Stomach (tissue), 8 donors: ENCODE measurements at regions not wholly inside any gene's neighbourhood (a gene's known extent, or its start where the extent isn't known, plus 50 kb on each side); places are given as distances from the start of the nearest gene placed in this dataset.

Experiments
- DNase-seq, 2 donors: peaks; one replicate each; pipeline versions ENCODE4 v3.0.0 to v3.0.0-alpha.2; 2013 to 2019
- H3K27ac ChIP-seq, 5 donors: fragments of 200-600 bp in 4 of 5; sonication (generic) in 4 of 5; one replicate each; pipeline ENCODE4 v1.5.1; 2013 to 2019; ENCODE audit warnings: mild to moderate bottlenecking in 1 of 5, moderate library complexity in 1 of 5
- H3K27me3 ChIP-seq, 3 donors: fragments of 200-600 bp; sonication (generic); one replicate each; pipeline ENCODE4 v1.5.1; 2017 to 2019; ENCODE audit warnings: mixed run types in 1 of 3
- H3K36me3 ChIP-seq, 4 donors: fragments of 200-600 bp; sonication (generic); 1 replicate in 3 of 4; 2 replicates in 1 of 4; pipeline ENCODE4 v1.5.1; 2016 to 2019
- H3K4me1 ChIP-seq, 4 donors: fragments of 200-600 bp; sonication (generic); one replicate each; pipeline ENCODE4 v1.5.1; 2016 to 2019
- H3K4me3 ChIP-seq, 4 donors: fragments of 200-600 bp; sonication (generic) in 3 of 4; one replicate each; pipeline ENCODE4 v1.5.1; 2016 to 2019; ENCODE audit warnings: mild to moderate bottlenecking in 1 of 4
- H3K9me3 ChIP-seq, 4 donors: fragments of 200-600 bp; sonication (generic); one replicate each; pipeline ENCODE4 v1.5.1; 2016 to 2019
- EP300 ChIP-seq: sonication (generic); formaldehyde crosslinking; IDR thresholded peaks from one replicate; pipeline ENCODE4 v1.6.1; 2017; ENCODE audit warnings: antibody characterized with exemption
- POLR2A ChIP-seq, 4 donors: fragments of 450-650 bp; IDR thresholded peaks; one replicate each; pipeline ENCODE4 v1.6.1; 2016; ENCODE audit warnings: antibody characterized with exemption in 4 of 4, control low read depth in 2 of 4, mild to moderate bottlenecking in 1 of 4, moderate library complexity in 1 of 4
- POLR2AphosphoS5 ChIP-seq, 3 donors: sonication (generic); formaldehyde crosslinking; IDR thresholded peaks; one replicate each; pipeline ENCODE4 v1.6.1; 2016; ENCODE audit warnings: antibody characterized with exemption in 3 of 3
- WGBS, 5 donors: extraction: QIAGEN DNeasy Blood & Tissue Kit in 3 of 5; methylation state at CpG; one replicate each; pipeline versions ENCODE4 v1.1.5 to v1.1.7; 2013 to 2018; 5-methylcytosine and 5-hydroxymethylcytosine counted together
- intact Hi-C: fragments of 100-400 bp; cut with DNase I; formaldehyde crosslinking; loops from one replicate; pipeline ENCODE4 v1.15.1; 2023; ENCODE audit warnings: low total_unique reads
- TF ChIP-seq, protein P1 (sequence below), 7 experiments: fragments of 450-650 bp in 4 of 7; fragments of 200-600 bp in 3 of 7; sonication (generic) in 3 of 7; IDR thresholded peaks; one replicate each; pipeline ENCODE4 v1.5.1; 2016 to 2019; ENCODE audit warnings: antibody characterized with exemption in 7 of 7, control low read depth in 2 of 7, mild to moderate bottlenecking in 1 of 7
- donor health status: healthy with polysubstance abuse.
- donor health status: Bipolar disorder and iron deficiency.
- donor health status: healthy.

- peak; percentile 34 to 89 for DNase-seq
- Histone ChIP-seq H3K27me3 (no peaks in the 10 kb centered on the region), H3K27ac (peak overlapping the region in 4 of 5 donors; percentile 1 to 77 (median 57)), H3K36me3 (no peaks in the 10 kb centered on the region), H3K4me3 (peak overlapping the region in 1 of 4 donors; percentile 5), H3K9me3 (peaks cover 0 to 3% (median 0%) of the 10 kb centered on the region in 4 donors), H3K4me1 (peaks cover 0 to 41% (median 23%) of the 10 kb centered on the region in 4 donors)
- 59 to 78% (median 68%) methylated on average over 17 to 19 of the region's 19 CpGs for WGBS, 5 donors
- TF ChIP-seq POLR2AphosphoS5 (IDR thresholded peaks at IDR 0.05) (peak in 1 of 3 donors; percentile 27), POLR2A (IDR thresholded peaks at IDR 0.05) (no peak)
- intact Hi-C loops: no loop called here
Observed at GRCh38 chr3:197354568-197355001, 56.2 kb upstream of the DLG1 start.

GRCh38 chr3:197353867-197354567 lies 55.6 kb upstream of the DLG1 start:
- H3K36me3 ChIP-seq: no peaks in the 10 kb centered on the region
- H3K27ac ChIP-seq: peak overlapping the region in 4 of 5 donors; percentile 1 to 77 (median 57)
- intact Hi-C loops: no loop called here
- DNase-seq: no peak
- H3K9me3 ChIP-seq: no peaks in the 10 kb centered on the region
- 60 to 79% (median 71%) methylated on average over 9 to 10 of the region's 10 CpGs for WGBS, 5 donors
- TF ChIP-seq, protein P1, sequence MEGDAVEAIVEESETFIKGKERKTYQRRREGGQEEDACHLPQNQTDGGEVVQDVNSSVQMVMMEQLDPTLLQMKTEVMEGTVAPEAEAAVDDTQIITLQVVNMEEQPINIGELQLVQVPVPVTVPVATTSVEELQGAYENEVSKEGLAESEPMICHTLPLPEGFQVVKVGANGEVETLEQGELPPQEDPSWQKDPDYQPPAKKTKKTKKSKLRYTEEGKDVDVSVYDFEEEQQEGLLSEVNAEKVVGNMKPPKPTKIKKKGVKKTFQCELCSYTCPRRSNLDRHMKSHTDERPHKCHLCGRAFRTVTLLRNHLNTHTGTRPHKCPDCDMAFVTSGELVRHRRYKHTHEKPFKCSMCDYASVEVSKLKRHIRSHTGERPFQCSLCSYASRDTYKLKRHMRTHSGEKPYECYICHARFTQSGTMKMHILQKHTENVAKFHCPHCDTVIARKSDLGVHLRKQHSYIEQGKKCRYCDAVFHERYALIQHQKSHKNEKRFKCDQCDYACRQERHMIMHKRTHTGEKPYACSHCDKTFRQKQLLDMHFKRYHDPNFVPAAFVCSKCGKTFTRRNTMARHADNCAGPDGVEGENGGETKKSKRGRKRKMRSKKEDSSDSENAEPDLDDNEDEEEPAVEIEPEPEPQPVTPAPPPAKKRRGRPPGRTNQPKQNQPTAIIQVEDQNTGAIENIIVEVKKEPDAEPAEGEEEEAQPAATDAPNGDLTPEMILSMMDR (IDR thresholded peaks at IDR 0.05): no peak
- no peak for TF ChIP-seq EP300
- no peak for TF ChIP-seq POLR2A (IDR thresholded peaks at IDR 0.05)
- no peak for TF ChIP-seq POLR2AphosphoS5 (IDR thresholded peaks at IDR 0.05)
- peak overlapping the region in 1 of 4 donors; percentile 5 for H3K4me3 ChIP-seq
- peaks cover 0 to 41% (median 23%) of the 10 kb centered on the region in 4 donors for H3K4me1 ChIP-seq
- H3K27me3 ChIP-seq: no peaks in the 10 kb centered on the region

DNA sequence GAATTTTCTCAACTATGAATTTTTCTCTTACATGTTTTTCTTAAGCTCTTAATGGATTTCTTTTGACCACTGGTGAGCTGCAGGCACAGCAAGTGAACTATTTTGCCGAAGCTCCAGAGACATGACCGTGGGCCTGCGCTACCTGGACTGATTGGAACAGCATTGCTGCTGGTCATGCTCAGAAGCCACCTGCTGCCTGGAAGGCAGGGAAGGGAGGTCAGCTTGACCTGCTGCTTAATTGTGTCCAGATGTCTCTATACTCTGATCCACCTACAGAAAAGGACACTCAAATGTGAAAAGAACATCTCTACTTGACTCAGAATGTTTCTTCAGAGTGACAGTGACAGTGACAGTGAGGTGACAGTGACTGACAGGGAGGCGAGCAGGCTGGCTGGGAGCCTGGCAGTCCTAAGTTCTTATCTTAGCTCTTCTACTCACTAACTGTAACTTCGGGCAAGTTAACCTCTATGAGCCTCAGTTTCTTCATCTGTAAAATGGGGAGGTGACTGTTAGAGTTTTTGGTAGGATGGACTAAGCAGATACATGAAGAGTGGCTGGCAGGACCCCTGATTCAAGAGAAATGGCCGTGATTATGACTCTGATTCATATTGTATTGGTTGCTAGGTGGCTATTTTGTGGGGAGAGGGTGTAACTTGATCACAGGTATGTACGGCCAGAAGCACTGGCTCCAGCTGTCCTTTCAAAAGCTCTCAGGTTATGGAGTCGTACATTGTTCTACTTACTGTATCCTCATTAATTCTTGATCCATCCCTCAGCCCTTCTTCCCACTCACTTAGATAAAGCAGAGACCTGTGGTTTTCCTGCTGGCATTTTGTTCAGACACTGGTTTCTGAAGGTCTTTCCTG lies 54.8 kb upstream of the DLG1 start:
- intact Hi-C loops: no loop called here
- TF ChIP-seq, protein P1 (IDR thresholded peaks at IDR 0.05): no peak
- TF ChIP-seq POLR2A (IDR thresholded peaks at IDR 0.05) (no peak), EP300 (no peak), POLR2AphosphoS5 (IDR thresholded peaks at IDR 0.05) (no peak)
- no peak overlapping the region for H3K4me3 ChIP-seq
- WGBS, 5 donors: 53 to 88% (median 71%) methylated on average over 8 of the region's 8 CpGs
- no peaks in the 10 kb centered on the region for H3K9me3 ChIP-seq
- no peaks in the 10 kb centered on the region for H3K27me3 ChIP-seq
- no peak for DNase-seq
- H3K4me1 ChIP-seq: peaks cover 0 to 41% (median 23%) of the 10 kb centered on the region in 4 donors
- H3K36me3 ChIP-seq: no peaks in the 10 kb centered on the region
- H3K27ac ChIP-seq: peak overlapping the region in 2 of 5 donors; percentile 47 to 67

GRCh38 chr3:197352382-197352781 lies 54.0 kb upstream of the DLG1 start:
- Histone ChIP-seq H3K36me3 (no peaks in the 10 kb centered on the region), H3K4me1 (peaks cover 0 to 41% (median 23%) of the 10 kb centered on the region in 4 donors), H3K27ac (peak overlapping the region in 1 of 5 donors; percentile 22), H3K27me3 (no peaks in the 10 kb centered on the region), H3K4me3 (no peak overlapping the region), H3K9me3 (no peaks in the 10 kb centered on the region)
- DNase-seq: peak in 1 of 2 donors; percentile 67
- intact Hi-C loops: no loop called here
- WGBS, 5 donors: 28 to 49% (median 44%) methylated on average over 5 of the region's 5 CpGs
- TF ChIP-seq POLR2A (IDR thresholded peaks at IDR 0.05) (no peak), POLR2AphosphoS5 (IDR thresholded peaks at IDR 0.05) (peak in 2 of 3 donors; percentile 27 to 52)

DNA sequence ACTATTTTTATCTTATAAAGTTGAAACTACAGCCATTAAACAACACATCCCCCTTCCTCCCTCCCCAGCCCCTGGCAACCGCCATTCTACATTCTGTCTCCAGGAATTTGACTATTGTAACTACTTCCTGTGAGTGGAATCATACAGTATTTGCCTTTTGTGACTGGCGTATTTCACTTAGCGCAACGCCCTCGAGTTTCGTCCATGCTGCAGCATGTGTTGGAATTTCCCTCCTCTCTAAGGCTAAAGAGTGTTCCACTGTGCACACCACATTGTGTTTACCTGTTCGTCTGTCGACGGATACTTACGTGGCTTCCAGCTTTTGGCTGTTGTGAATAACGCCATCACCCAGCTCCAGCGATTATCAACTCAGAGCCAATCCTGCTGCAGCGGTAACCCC lies 52.0 kb upstream of the DLG1 start:
- Histone ChIP-seq H3K36me3 (no peaks in the 10 kb centered on the region), H3K9me3 (no peaks in the 10 kb centered on the region), H3K4me3 (no peak overlapping the region), H3K27me3 (no peaks in the 10 kb centered on the region), H3K4me1 (peaks cover 0 to 32% (median 20%) of the 10 kb centered on the region in 4 donors), H3K27ac (no peak overlapping the region)
- TF ChIP-seq EP300: no peak
- no peak for TF ChIP-seq POLR2AphosphoS5 (IDR thresholded peaks at IDR 0.05)
- no peak for TF ChIP-seq POLR2A (IDR thresholded peaks at IDR 0.05)
- TF ChIP-seq, protein P1 (IDR thresholded peaks at IDR 0.05): no peak
- DNase-seq: no peak
- intact Hi-C loops: no loop called here
- 86 to 94% (median 90%) methylated on average over 13 of the region's 13 CpGs for WGBS, 5 donors
